Karpas-422 (cell line): ENCODE measurements at regions not wholly inside any gene's neighbourhood (a gene's known extent, or its start where the extent isn't known, plus 50 kb on each side); places are given as distances from the start of the nearest gene placed in this dataset.
"Not testable (repeated sequence)": the region's sequence is repeated elsewhere in the genome, so short reads cannot be mapped to it uniquely, and the experiment has no call there.

Experiments used
- DNase-seq: peaks from one replicate; pipeline ENCODE4 v3.0.0-alpha.2; 2015
- H2AFZ ChIP-seq: fragments of 200-600 bp; sonication (generic); 2 replicates; pipeline ENCODE4 v1.6.1; 2014; ENCODE audit warnings: antibody characterized with exemption, low read length, mixed read lengths
- H3K27ac ChIP-seq: fragments of 200-600 bp; sonication (generic); 2 replicates; pipeline ENCODE4 v1.5.1; 2014; ENCODE audit warnings: mild to moderate bottlenecking, low read length, moderate library complexity
- H3K27me3 ChIP-seq: fragments of 200-600 bp; sonication (generic); 2 replicates; pipeline ENCODE4 v1.6.1; 2014; ENCODE audit warnings: low read length, mixed read lengths
- H3K36me3 ChIP-seq: fragments of 200-600 bp; sonication (generic); 2 replicates; pipeline ENCODE4 v1.6.1; 2014; ENCODE audit warnings: low read length, mixed read lengths; ENCODE audit not compliant: insufficient read depth
- H3K4me1 ChIP-seq: fragments of 200-600 bp; sonication (generic); 2 replicates; pipeline ENCODE4 v1.6.1; 2014; ENCODE audit warnings: mild to moderate bottlenecking, low read length, mixed read lengths
- H3K4me2 ChIP-seq: fragments of 200-600 bp; sonication (generic); 2 replicates; pipeline ENCODE4 v1.6.1; 2014; ENCODE audit warnings: low read length, low read depth, mild to moderate bottlenecking; ENCODE audit not compliant: poor library complexity, severe bottlenecking
- H3K4me3 ChIP-seq: fragments of 200-600 bp; sonication (generic); 2 replicates; pipeline ENCODE4 v1.5.1; 2014; ENCODE audit warnings: mild to moderate bottlenecking, antibody characterized with exemption, low read length, mixed read lengths
- H3K79me2 ChIP-seq: fragments of 200-600 bp; sonication (generic); 2 replicates; pipeline ENCODE4 v1.6.1; 2014; ENCODE audit warnings: mild to moderate bottlenecking, low read length, mixed read lengths
- H3K9ac ChIP-seq: fragments of 200-600 bp; sonication (generic); 2 replicates; pipeline ENCODE4 v1.6.0; 2014; ENCODE audit warnings: low read length
- H3K9me2 ChIP-seq: fragments of 200-600 bp; sonication (generic), shearing (Covaris generic); replicated peaks from 2 replicates; pipeline ENCODE4 v1.6.0; 2014; ENCODE audit warnings: mild to moderate bottlenecking, low read length, moderate library complexity; ENCODE audit not compliant: insufficient read depth
- H3K9me3 ChIP-seq: fragments of 300-700, 200-600 bp; sonication (generic); 2 replicates; pipeline ENCODE4 v1.6.1; 2014; ENCODE audit warnings: low read length, mixed read lengths
- H4K20me1 ChIP-seq: fragments of 200-600 bp; sonication (generic); 2 replicates; pipeline ENCODE4 v1.6.1; 2014; ENCODE audit warnings: mild to moderate bottlenecking, antibody characterized with exemption, low read length, low read depth; ENCODE audit not compliant: insufficient read depth

- Histone ChIP-seq H3K27me3 (no peaks in the 10 kb centered on the region), H3K4me1 (no peaks in the 10 kb centered on the region), H3K4me2 (no peak overlapping the region), H3K79me2 (no peaks in the 10 kb centered on the region), H3K9me3 (no peaks in the 10 kb centered on the region), H4K20me1 (no peaks in the 10 kb centered on the region), H3K9ac (no peak overlapping the region), H3K4me3 (no peak overlapping the region), H2AFZ (no peak overlapping the region), H3K36me3 (no peaks in the 10 kb centered on the region), H3K9me2 (no peaks in the 10 kb centered on the region), H3K27ac (no peak overlapping the region)
- no peak for DNase-seq
These were observed 156.4 kb downstream of the NEDD1 start for GRCh38 chr12:97063292-97063935.

- H3K9ac ChIP-seq: no peak overlapping the region
These were observed 168.3 kb downstream of the NEDD1 start for GRCh38 chr12:97075161-97075933.

GRCh38 chr12:97075934-97076630 lies 169.0 kb downstream of the NEDD1 start:
- Histone ChIP-seq H3K36me3 (no peaks in the 10 kb centered on the region), H3K4me2 (no peak overlapping the region), H3K9me3 (no peaks in the 10 kb centered on the region), H3K4me3 (no peak overlapping the region), H3K9me2 (no peaks in the 10 kb centered on the region), H3K9ac (no peak overlapping the region), H3K27me3 (no peaks in the 10 kb centered on the region), H2AFZ (no peak overlapping the region), H3K79me2 (no peaks in the 10 kb centered on the region), H3K27ac (no peak overlapping the region), H3K4me1 (no peaks in the 10 kb centered on the region), H4K20me1 (no peaks in the 10 kb centered on the region)
- no peak for DNase-seq

More at GRCh38 chr12:97075161-97075933, 168.3 kb downstream of the NEDD1 start:
- Histone ChIP-seq H3K9me2 (no peaks in the 10 kb centered on the region), H2AFZ (no peak overlapping the region), H3K79me2 (no peaks in the 10 kb centered on the region), H3K36me3 (no peaks in the 10 kb centered on the region), H3K4me3 (no peak overlapping the region), H3K27me3 (no peaks in the 10 kb centered on the region), H3K4me2 (no peak overlapping the region), H4K20me1 (no peaks in the 10 kb centered on the region), H3K4me1 (no peaks in the 10 kb centered on the region), H3K9me3 (no peaks in the 10 kb centered on the region), H3K27ac (no peak overlapping the region)
- DNase-seq: no peak

- not testable (repeated sequence) for H3K27me3 ChIP-seq, H2AFZ ChIP-seq
These were observed 169.9 kb downstream of the NEDD1 start for GRCh38 chr12:97076912-97077311.

GRCh38 chr12:97082029-97082428 lies 175.0 kb downstream of the NEDD1 start:
- Histone ChIP-seq H2AFZ (no peak overlapping the region), H3K4me2 (no peak overlapping the region), H3K4me1 (no peaks in the 10 kb centered on the region), H3K9ac (no peak overlapping the region), H3K79me2 (no peaks in the 10 kb centered on the region), H3K27ac (no peak overlapping the region), H4K20me1 (no peaks in the 10 kb centered on the region), H3K9me3 (no peaks in the 10 kb centered on the region), H3K9me2 (no peaks in the 10 kb centered on the region), H3K27me3 (no peaks in the 10 kb centered on the region), H3K36me3 (no peaks in the 10 kb centered on the region), H3K4me3 (no peak overlapping the region)
- no peak for DNase-seq

More at GRCh38 chr12:97076912-97077311, 169.9 kb downstream of the NEDD1 start:
- not testable (repeated sequence) for H3K4me3 ChIP-seq, H3K4me1 ChIP-seq, H3K9ac ChIP-seq, H3K36me3 ChIP-seq, H3K27ac ChIP-seq, H3K9me2 ChIP-seq, H3K9me3 ChIP-seq, H4K20me1 ChIP-seq, DNase-seq, H3K4me2 ChIP-seq, H3K79me2 ChIP-seq

- no peaks in the 10 kb centered on the region for H3K4me1 ChIP-seq
- no peak overlapping the region for H3K9ac ChIP-seq
- H3K27me3 ChIP-seq: no peaks in the 10 kb centered on the region
- no peaks in the 10 kb centered on the region for H3K36me3 ChIP-seq
- H3K79me2 ChIP-seq: no peaks in the 10 kb centered on the region
- H3K27ac ChIP-seq: no peak overlapping the region
- no peaks in the 10 kb centered on the region for H3K9me3 ChIP-seq
- no peak overlapping the region for H3K4me2 ChIP-seq
- DNase-seq: no peak
- H3K4me3 ChIP-seq: no peak overlapping the region
- H4K20me1 ChIP-seq: no peaks in the 10 kb centered on the region
- no peaks in the 10 kb centered on the region for H3K9me2 ChIP-seq
- H2AFZ ChIP-seq: no peak overlapping the region
These were observed 186.2 kb downstream of the NEDD1 start for GRCh38 chr12:97093187-97093683.

- Histone ChIP-seq H3K4me1 (no peaks in the 10 kb centered on the region), H3K27me3 (no peaks in the 10 kb centered on the region), H3K4me2 (no peak overlapping the region), H3K79me2 (no peaks in the 10 kb centered on the region), H3K9me2 (no peaks in the 10 kb centered on the region), H3K36me3 (no peaks in the 10 kb centered on the region), H3K9me3 (no peaks in the 10 kb centered on the region), H3K9ac (no peak overlapping the region), H3K4me3 (no peak overlapping the region), H4K20me1 (no peaks in the 10 kb centered on the region), H3K27ac (no peak overlapping the region), H2AFZ (no peak overlapping the region)
- DNase-seq: no peak
These were observed 190.7 kb downstream of the NEDD1 start for GRCh38 chr12:97097734-97098133.

GRCh38 chr12:97109441-97109840 lies 202.4 kb downstream of the NEDD1 start:
- Histone ChIP-seq H3K4me1 (no peaks in the 10 kb centered on the region), H3K9me2 (no peaks in the 10 kb centered on the region), H3K79me2 (no peaks in the 10 kb centered on the region), H3K4me3 (no peak overlapping the region), H3K4me2 (no peak overlapping the region), H3K9ac (no peak overlapping the region), H3K9me3 (no peaks in the 10 kb centered on the region), H3K36me3 (no peaks in the 10 kb centered on the region), H3K27ac (no peak overlapping the region), H3K27me3 (no peaks in the 10 kb centered on the region), H4K20me1 (no peaks in the 10 kb centered on the region), H2AFZ (no peak overlapping the region)
- no peak for DNase-seq
